OCI-LY3 (cell line): ENCODE measurements at regions not wholly inside any gene's neighbourhood (a gene's known extent, or its start where the extent isn't known, plus 50 kb on each side); places are given as distances from the start of the nearest gene placed in this dataset.

ENCODE experiments used
- H2AFZ ChIP-seq: fragments of 200-600, 300-600 bp; shearing (Covaris generic); 2 replicates; pipeline ENCODE4 v1.6.0; 2014; ENCODE audit warnings: antibody characterized with exemption, low read depth, low read length
- H3K27ac ChIP-seq: fragments of 200-600, 300-600 bp; sonication (generic); 2 replicates; pipeline ENCODE4 v1.5.1; 2014; ENCODE audit warnings: mild to moderate bottlenecking, low read length, moderate library complexity, mixed read lengths
- H3K27me3 ChIP-seq: fragments of 200-600, 300-600 bp; sonication (generic); 2 replicates; pipeline ENCODE4 v1.6.1; 2014; ENCODE audit warnings: low read depth, low read length, mixed read lengths
- H3K36me3 ChIP-seq: fragments of 200-600, 300-600 bp; sonication (generic); replicated peaks from 2 replicates; pipeline ENCODE3; 2014; ENCODE audit warnings: low read depth, low read length, mixed read lengths
- H3K4me1 ChIP-seq: fragments of 300-600, 200-600 bp; sonication (generic); 2 replicates; pipeline ENCODE4 v1.6.1; 2014; ENCODE audit warnings: low read length, mixed read lengths
- H3K4me2 ChIP-seq: fragments of 200-600, 300-600 bp; sonication (generic); 2 replicates; pipeline ENCODE4 v1.6.1; 2014; ENCODE audit warnings: low read length, mixed read lengths
- H3K4me3 ChIP-seq: fragments of 300-600, 200-600 bp; sonication (generic); 2 replicates; pipeline ENCODE4 v1.5.1; 2014; ENCODE audit warnings: antibody characterized with exemption, mild to moderate bottlenecking, low read length, moderate library complexity
- H3K79me2 ChIP-seq: fragments of 300-600, 200-600 bp; shearing (Covaris generic); 2 replicates; pipeline ENCODE4 v1.6.1; 2014; ENCODE audit warnings: mild to moderate bottlenecking, low read length, mixed read lengths
- H3K9ac ChIP-seq: fragments of 300-600, 200-600 bp; shearing (Covaris generic); 2 replicates; pipeline ENCODE4 v1.6.0; 2014; ENCODE audit warnings: mild to moderate bottlenecking, low read length, moderate library complexity
- H3K9me3 ChIP-seq: fragments of 200-600, 300-600 bp; shearing (Covaris generic); 2 replicates; pipeline ENCODE4 v1.6.1; 2014; ENCODE audit warnings: low read length, mixed read lengths; ENCODE audit not compliant: insufficient read depth
- H4K20me1 ChIP-seq: fragments of 200-600, 300-600 bp; sonication (generic); 2 replicates; pipeline ENCODE4 v1.6.1; 2016; ENCODE audit warnings: low read length, mixed read lengths; ENCODE audit not compliant: insufficient read depth
- EZH2phosphoT487 ChIP-seq: fragments of 200-600 bp; shearing (Covaris generic); IDR thresholded peaks from 2 replicates; pipeline ENCODE4 v1.6.1; 2018; ENCODE audit warnings: antibody characterized with exemption, mixed run types, low read depth
- TF ChIP-seq, protein P1 (sequence below): fragments of 200-600, 300-600 bp; sonication (generic); IDR thresholded peaks from 2 replicates; pipeline ENCODE4 v1.5.1; 2014; ENCODE audit warnings: antibody characterized with exemption, low read length, low read depth

GRCh38 chr5:103434057-103434456, 128.5 kb downstream of the NUDT12 start:
- Histone ChIP-seq H4K20me1 (no peaks in the 10 kb centered on the region), H3K4me1 (no peaks in the 10 kb centered on the region), H3K27me3 (no peaks in the 10 kb centered on the region), H2AFZ (no peak overlapping the region), H3K9ac (no peak overlapping the region), H3K79me2 (no peaks in the 10 kb centered on the region), H3K4me3 (no peak overlapping the region), H3K27ac (no peak overlapping the region), H3K36me3 (no peaks in the 10 kb centered on the region), H3K4me2 (no peak overlapping the region), H3K9me3 (no peaks in the 10 kb centered on the region)
- no peak for TF ChIP-seq EZH2phosphoT487
- TF ChIP-seq, protein P1, sequence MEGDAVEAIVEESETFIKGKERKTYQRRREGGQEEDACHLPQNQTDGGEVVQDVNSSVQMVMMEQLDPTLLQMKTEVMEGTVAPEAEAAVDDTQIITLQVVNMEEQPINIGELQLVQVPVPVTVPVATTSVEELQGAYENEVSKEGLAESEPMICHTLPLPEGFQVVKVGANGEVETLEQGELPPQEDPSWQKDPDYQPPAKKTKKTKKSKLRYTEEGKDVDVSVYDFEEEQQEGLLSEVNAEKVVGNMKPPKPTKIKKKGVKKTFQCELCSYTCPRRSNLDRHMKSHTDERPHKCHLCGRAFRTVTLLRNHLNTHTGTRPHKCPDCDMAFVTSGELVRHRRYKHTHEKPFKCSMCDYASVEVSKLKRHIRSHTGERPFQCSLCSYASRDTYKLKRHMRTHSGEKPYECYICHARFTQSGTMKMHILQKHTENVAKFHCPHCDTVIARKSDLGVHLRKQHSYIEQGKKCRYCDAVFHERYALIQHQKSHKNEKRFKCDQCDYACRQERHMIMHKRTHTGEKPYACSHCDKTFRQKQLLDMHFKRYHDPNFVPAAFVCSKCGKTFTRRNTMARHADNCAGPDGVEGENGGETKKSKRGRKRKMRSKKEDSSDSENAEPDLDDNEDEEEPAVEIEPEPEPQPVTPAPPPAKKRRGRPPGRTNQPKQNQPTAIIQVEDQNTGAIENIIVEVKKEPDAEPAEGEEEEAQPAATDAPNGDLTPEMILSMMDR = no peak

DNA sequence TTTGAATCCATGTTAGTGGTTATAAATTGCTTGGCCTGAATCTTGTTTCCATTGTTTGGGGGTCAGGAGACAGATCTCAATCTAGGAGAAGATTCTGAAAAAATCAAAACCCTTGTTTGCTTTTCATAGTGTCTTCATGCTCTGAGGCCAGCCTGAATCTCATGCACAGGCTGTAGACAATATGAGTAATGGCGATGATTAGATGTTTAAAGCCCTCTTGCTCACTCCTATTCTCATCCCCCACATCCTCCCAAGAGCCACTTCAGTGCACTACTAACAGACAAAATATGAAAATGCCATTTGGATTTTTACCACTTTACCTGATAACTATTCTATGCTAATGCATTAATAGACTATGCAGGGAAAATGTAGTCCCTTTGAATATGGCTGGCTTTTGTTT, 129.4 kb downstream of the NUDT12 start:
- no peaks in the 10 kb centered on the region for H3K36me3 ChIP-seq
- no peak overlapping the region for H3K4me2 ChIP-seq
- no peaks in the 10 kb centered on the region for H3K79me2 ChIP-seq
- H2AFZ ChIP-seq = no peak overlapping the region
- no peak overlapping the region for H3K27ac ChIP-seq
- no peaks in the 10 kb centered on the region for H3K27me3 ChIP-seq
- no peaks in the 10 kb centered on the region for H4K20me1 ChIP-seq
- no peak overlapping the region for H3K9ac ChIP-seq
- no peak overlapping the region for H3K4me3 ChIP-seq
- no peaks in the 10 kb centered on the region for H3K4me1 ChIP-seq
- H3K9me3 ChIP-seq = no peaks in the 10 kb centered on the region
- TF ChIP-seq, protein P1 = no peak
- TF ChIP-seq EZH2phosphoT487 = no peak

DNA sequence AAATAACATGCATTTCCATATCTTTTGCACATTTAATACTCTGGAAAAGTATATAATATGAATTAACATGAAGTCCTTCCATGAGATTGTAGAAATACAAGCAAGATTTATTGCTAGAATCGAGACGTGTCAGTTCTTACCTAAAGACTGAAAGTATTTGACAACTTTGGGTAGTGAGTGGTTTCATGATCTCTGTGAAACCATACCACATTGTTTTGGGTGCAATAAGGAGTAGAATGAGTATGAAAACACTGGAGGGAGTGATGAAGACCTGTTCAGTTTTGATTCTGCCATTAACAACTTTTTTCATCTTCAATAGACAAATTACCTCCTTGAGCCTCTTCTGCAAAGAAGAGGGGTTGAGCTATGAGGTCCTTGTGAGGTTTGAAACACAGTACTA, 133.7 kb downstream of the NUDT12 start:
- TF ChIP-seq, protein P1 = no peak
- no peak for TF ChIP-seq EZH2phosphoT487
- Histone ChIP-seq H2AFZ (no peak overlapping the region), H3K27me3 (no peaks in the 10 kb centered on the region), H3K27ac (no peak overlapping the region), H4K20me1 (no peaks in the 10 kb centered on the region), H3K4me2 (no peak overlapping the region), H3K36me3 (no peaks in the 10 kb centered on the region), H3K4me3 (no peak overlapping the region), H3K9me3 (no peaks in the 10 kb centered on the region), H3K9ac (no peak overlapping the region), H3K4me1 (no peaks in the 10 kb centered on the region), H3K79me2 (no peaks in the 10 kb centered on the region)

DNA sequence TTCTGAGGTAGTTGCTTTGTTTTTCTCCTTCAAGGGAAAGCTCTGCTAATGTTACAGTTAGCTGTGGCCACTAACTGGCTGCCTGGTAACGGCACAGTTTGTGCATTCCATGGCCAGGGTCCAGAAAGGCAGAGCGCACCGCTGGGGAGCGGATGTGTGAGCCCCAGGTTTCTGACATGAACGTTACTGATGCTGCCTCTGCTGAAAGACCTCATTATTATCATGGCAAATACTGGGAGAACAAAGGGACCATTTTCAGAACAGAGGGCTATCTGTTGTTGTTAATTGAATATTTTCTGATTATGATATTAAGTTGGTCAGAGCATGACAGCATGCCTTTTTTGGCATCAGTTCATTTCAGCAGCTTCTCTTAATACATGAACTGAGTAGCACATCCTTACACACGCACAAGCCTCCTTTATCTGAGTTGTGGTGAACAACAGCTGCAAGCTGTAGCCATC, 134.1 kb downstream of the NUDT12 start:
- Histone ChIP-seq H4K20me1 (no peaks in the 10 kb centered on the region), H3K36me3 (no peaks in the 10 kb centered on the region), H3K4me1 (no peaks in the 10 kb centered on the region), H3K79me2 (no peaks in the 10 kb centered on the region), H3K4me3 (no peak overlapping the region), H3K27ac (no peak overlapping the region), H2AFZ (no peak overlapping the region), H3K9ac (no peak overlapping the region), H3K9me3 (no peaks in the 10 kb centered on the region), H3K27me3 (no peaks in the 10 kb centered on the region), H3K4me2 (no peak overlapping the region)
- TF ChIP-seq EZH2phosphoT487 = no peak
- TF ChIP-seq, protein P1 = no peak
